ENCODE measurements at regions not wholly inside any gene's neighbourhood (a gene's known extent, or its start where the extent isn't known, plus 50 kb on each side); places are given as distances from the start of the nearest gene placed in this dataset.
"Not testable (repeated sequence)": the region's sequence is repeated elsewhere in the genome, so short reads cannot be mapped to it uniquely, and the experiment has no call there.

DNA sequence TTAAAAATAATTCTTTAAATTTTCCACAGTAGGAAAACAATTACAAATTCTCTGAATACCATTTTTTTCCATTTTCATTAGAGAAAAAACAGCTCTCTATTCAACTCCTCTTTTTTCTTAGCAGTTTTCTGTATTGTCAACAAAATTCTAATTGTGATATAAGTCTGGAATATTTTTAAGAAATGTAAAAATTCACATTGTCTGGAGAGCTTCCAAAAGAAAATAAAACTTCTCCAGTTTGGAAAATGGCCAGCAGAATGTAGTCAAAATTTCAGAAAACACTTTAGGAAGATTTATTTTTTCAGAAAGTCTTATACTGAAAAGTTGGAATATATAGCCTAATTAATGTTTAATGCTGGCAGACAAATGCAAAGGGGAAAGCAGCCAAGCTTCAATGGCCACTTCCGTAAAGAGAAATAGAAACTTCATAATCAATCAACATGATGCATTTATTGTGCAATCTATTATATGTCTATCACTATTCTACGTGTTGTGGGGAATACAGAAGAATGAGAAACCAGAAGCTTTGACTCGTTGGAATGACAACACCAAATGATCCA is 733.2 kb upstream of the PKDCC start:
- no peak for DNase-seq (ENCODE audit: low spot score)

DNA sequence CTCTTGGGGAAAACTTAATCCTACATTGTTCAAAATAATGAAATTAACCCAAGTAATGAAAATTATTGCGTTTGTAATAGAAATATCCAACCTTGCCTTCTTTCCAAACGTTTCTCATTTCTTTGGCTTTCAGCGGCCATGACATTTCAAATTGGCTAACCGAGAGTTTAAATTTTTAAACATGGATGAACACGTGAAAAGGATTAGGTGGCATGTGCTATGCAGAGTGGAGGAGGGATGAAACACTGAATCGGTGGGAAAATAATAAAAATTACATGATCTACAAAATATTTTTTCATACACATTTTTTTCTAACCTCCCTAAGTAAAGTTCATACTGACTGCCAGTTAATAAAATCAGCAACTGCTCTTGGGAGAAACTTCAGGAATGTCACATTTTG is 728.4 kb upstream of the PKDCC start:
- DNase-seq (ENCODE audit: low spot score) = no peak

DNA sequence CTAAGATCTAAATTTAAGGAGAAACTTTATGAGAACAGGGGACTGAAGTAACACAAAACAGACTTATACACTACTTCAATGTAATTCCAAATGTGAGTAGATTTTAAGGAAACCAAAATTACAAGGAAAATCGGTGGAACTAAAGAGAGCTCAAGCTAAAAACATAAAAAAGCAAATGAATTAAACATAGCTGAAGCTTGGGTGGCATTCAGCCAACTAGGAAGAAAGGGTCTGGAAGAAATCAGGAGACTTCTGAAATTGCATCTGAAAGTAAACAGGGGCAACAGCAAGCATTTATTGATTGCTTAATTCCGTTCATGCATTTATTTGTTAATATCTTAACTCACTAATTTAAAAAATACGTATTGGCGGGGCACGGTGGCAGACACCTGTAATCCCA is 727.3 kb upstream of the PKDCC start:
- DNase-seq (ENCODE audit: low spot score) = no peak

DNA sequence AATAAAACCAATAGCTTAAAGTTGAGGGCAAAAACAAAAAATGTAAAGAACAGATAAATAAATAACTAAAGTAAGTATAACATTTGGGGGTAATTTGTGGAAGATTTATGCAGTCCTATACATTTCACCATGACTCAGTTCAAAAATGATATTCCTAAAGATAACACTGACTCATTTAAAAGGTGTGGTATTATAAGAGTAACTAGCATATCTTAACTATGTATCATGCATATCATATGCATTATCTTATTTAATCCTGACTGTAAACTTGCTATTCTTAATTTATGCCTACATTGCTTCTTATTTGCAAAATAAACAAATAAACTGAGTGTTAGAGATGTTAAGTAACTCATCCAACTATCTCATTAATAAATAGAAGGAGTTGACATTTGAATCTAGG is 726.5 kb upstream of the PKDCC start:
- no peak for DNase-seq (ENCODE audit: low spot score)

DNA sequence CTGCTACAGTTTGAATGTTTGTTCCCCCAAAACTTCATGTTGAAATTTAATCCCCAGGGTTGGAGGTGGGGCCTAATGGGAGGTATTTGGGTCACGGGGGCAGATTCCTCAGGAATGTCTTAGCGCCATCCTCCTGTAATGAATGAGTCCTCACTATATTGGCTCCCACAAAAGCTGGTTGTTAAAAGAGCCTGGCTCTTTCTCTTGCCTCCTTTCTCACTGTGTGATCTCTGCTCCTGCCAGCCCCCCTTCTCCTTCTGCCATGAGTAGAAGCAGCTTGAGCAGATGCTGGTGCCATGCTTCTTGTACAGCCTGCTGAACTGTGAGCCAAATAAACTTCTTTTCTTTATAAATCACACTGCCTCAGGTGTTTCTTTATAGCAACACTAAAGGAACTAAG is 721.0 kb upstream of the PKDCC start:
- DNase-seq (ENCODE audit: low spot score) = no peak

DNA sequence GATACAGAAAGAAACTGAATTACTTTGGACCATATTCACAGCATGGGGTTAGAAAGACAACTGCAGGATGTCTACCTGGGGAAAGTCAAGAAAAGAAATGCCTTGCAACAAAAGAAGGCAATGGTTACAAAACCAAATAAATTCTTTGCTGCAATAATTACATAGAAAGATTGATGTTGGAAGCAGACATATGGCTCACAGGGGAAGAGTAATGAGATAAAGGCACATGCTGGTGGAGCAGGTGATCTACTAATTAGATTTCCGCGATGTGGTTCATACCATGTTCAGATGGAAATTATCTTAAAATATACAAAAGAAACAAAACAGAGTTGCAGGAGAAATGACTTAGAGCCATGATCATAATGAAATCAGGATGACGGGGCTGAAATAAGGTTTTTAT is 718.8 kb upstream of the PKDCC start:
- DNase-seq (ENCODE audit: low spot score) = no peak

DNA sequence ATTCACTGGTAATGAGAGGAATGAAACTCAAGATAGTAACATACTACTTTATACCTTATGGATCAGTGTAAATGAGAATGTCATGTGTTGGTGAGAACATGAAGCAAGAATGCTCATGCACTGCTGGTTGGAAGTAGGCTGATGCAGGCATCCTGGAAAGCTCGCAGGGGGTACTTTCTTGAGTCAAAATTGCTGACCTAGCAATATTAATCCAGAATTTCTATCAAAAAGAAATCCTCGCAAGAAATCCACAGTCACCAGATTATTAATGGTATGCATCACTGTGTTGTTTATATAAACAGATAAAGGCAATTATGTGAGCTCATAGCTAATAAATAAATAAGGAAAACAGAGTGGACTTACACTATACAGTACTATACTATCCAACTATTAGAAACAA is 713.7 kb upstream of the PKDCC start:
- no peak for DNase-seq (ENCODE audit: low spot score)

DNA sequence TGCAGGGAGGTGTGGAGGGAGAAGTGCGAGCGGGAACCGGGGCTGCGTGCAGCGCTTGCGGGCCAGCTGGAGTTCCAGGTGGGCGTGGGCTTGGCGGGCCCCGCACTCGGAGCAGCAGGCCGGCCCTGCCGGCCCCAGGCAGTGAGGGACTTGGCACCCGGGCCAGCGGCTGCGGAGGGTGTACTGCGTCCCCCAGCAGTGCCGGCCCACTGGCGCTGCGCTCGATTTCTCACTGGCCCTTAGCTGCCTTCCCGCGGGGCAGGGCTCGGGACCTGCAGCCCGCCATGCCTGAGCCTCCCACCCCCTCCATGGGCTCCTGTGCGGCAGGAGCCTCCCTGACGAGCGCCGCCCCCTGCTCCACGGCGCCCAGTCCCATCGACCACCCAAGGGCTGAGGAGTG is 712.2 kb upstream of the PKDCC start:
- DNase-seq (ENCODE audit: low spot score) = not testable (repeated sequence)

DNA sequence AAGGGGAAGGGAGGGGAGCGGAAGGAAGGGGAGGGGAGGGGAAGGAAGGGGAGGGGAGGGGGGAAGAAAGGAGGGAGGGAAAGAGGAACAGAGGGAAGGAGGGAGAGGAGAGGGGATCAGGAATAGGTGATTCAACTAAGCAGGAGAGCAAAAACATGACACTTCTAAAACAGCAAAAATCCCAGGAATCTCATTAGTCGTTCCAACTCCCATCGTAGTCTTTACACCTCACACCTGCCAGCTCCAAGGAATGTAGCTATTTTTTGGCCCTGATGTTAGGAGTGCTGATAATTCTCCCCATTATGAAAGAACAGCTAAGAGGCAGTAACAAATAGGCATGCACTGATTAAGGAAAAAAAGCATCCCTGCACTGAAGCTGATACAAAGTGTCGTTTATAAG is 709.9 kb upstream of the PKDCC start:
- DNase-seq (ENCODE audit: low spot score) = no peak

DNA sequence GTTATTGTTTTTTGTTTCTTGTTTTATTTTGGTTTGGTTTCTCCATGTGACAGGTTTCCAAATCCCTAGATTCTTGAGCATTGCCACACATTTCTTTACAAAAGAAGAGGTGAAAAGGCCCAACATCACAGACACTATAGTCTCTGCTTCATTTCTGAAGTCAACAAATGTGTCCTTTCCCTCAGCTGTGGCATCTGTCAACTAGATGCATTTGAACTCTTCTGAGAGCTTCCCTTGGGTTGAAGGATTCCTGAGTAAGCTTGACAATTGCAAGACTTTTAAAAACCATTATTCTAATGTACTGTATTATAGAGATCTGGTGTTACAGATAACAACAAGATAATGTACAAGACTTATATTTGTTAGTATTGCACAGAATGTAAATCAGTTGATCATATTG is 703.3 kb upstream of the PKDCC start:
- DNase-seq (ENCODE audit: low spot score) = no peak

DNA sequence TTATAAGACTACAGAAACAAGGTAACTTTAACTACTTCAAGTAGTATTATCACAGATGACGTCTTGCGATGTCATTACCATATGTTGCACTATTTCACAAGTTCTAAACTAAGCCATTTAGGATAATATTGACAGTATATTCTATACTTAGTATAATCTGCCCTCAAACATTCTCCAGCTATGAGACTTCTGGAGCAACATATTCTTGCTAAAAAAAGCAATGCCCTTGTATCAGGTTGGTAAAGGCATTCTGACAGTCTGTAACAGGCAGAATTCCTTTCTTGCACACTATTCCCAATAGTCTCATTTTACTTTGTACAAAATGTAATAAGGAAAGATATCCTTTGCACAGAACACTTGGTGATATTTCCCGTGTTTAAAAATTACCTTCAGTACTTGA is 694.8 kb upstream of the PKDCC start:
- DNase-seq (ENCODE audit: low spot score) = no peak

DNA sequence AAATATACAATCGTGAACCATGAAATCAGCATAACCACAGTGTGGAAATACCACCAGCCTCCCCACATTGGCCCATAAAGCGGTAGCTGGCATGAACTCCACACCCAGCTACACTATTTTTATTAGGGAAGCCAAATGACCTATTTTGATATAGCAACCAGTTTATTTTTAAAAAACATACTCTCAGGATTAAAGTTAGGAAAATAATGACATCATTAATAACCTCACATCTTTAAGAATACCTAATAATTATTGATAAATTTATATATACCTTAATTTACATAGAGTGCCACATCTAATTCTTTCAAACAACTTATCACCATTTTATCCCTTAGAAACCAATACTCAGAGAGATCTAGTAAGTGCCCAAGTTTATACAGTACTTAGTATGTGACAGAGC is 692.0 kb upstream of the PKDCC start:
- no peak for DNase-seq (ENCODE audit: low spot score)

DNA sequence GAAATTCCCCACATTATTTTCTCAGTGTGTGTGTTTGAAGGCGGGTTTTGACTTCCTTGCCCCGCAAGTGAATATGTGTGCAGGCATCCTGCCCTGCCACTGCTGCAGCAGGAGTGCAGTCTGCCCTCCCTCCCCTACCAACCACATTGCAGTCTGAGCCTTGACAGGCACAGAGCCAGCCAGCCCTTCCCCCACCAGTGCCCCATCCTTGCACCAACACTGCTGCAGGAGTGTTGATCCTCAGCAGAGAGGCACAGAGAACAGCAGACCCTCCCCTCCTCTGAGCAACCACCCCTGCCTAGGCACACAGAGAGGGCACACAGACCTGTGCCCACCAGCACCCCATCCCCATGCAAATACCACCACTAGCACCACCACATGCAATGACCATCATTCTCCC is 683.0 kb upstream of the PKDCC start:
- no peak for DNase-seq (ENCODE audit: low spot score)

DNA sequence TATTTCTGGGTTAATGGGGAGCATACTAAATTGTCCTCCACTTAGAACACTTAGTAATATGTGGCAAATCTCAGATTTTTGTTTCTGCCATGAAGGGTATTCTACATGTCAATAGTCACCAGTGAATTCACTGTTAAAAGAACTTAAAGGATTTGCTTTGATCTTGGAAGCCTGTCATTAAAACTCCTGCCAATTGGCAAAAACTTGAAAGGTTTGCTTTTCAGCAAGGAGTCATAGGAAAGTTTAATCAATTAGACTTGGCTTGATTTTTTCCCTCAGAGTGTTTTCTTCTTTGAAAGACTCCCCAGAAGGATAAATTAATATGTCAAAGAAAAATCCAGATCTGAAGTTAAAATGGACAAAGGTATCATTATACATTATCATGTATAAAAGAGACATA is 671.9 kb upstream of the PKDCC start:
- no peak for DNase-seq (ENCODE audit: low spot score)

DNA sequence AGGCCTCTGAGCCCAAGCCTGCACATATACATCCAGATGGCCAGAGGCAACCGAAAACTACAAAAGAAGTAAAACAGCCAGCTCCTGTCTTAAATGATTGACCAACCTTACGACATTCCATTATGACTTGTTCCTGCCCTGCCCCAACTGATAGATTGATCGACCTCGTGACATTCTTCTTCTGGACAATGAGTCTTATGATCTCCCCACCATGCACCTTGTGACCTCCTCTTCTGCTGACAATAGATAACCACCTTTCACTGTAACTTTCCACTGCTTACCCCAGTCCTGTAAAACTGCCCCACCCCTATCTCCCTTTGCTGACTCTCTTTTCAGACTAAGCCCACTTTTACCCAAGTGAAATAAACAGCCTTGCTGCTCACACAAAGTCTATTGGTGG is 670.0 kb upstream of the PKDCC start:
- DNase-seq (ENCODE audit: low spot score) = no peak

DNA sequence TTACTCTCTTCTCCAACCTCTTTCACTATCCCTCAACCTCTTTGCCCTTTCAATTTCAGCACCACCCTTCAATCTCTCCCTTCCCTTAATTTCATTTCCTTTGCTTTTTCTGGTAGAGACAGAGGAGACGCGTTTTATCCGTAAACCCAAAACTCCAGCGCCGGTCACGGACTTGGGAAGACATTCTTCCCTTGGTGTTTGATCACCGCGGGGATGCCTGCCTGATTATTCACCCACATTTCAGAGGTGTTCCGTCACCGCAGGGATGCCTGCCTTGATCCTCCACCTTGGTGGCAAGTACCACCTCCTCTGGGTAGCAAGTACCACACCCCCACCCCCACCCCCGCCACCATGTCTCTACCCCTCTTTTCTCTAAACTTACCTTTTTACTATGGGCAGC is 669.4 kb upstream of the PKDCC start:
- no peak for DNase-seq (ENCODE audit: low spot score)

DNA sequence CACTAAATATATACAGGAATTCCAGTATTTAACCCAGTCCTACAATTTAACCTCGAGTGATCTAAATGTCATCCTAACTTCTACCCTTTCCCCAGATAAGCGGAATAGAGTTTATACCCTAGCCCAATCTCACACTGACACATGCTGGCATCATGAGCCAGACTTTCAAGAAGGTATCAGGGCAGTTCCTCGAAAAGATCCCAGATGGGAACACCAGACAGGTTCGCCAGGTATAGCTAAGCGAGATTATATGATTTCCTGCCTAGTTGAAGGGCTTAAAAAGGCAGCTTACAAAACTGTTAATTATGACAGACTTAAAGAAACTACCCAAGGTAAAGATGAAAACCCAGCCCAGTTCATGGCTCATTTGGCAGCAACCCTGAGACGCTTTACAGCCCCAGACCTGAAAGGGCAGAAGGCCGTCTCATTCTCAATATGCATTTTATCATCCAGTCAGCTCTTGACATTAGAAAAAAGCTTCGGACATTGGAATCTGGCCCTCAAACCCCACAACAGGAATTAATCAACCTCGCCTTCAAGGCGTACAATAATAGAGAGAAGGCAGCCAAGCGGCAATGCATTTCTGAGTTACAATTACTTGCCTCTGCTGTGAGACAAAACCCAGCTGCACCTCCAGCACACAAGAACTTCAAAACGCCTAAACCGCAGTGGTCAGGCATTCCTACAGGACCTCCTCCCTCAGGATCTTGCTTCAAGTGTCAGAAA is 668.2 kb upstream of the PKDCC start:
- DNase-seq (ENCODE audit: low spot score) = no peak

DNA sequence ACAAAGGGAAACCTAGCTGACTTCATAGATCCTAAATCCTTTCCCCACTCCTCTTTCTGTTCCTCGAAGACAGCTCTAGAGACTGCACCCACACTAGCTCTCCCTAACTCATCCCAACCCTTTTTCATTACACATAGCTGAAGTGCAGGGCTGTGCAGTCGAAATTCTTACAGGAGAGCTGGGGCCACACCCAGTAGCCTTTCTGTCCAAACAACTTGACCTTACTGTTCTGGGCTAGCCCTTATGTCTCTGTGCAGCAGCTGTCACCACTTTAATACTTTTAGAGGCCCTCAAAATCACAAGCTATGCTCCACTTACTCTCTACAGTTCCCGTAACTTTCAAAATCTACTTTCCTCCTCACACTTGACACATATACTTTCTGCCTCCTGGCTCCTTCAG is 666.1 kb upstream of the PKDCC start:
- no peak for DNase-seq (ENCODE audit: low spot score)

DNA sequence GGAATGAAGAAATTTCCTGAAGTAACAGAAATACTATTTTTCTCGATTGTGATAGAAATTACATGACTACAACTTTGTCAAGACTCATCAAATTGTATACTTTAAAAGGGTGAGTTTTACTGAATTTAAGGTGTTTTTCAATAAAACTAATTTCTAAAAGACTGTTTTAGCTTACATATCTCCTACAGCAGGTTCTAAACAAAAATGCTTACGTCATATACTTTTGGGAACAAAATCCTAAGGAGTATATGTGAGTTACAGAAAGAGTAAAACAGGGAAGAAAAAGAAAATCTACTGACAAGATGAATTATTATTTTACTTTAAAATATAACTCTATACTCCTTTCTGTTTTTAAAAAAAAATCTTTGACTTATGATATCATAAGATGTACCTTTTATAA is 660.3 kb upstream of the PKDCC start:
- no peak for DNase-seq (ENCODE audit: low spot score)

DNA sequence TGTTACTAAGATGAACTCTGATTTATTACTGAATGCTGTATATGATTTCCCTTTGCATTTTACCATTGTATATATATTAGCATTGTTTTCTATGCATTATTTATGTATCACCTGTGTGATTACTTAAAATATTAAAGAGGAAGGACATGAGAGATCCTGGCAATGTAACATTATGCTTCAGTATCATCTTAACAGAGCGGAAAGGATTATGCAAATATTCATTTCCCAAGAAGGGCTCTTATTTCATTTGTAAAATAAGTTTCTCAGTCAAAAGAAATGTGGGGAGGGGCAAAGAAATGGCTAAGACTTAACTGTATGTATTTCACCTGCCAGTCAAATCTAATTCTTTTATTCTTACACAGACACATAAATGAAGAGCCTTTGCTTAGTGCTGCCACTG is 654.2 kb upstream of the PKDCC start:
- no peak for DNase-seq (ENCODE audit: low spot score)

DNA sequence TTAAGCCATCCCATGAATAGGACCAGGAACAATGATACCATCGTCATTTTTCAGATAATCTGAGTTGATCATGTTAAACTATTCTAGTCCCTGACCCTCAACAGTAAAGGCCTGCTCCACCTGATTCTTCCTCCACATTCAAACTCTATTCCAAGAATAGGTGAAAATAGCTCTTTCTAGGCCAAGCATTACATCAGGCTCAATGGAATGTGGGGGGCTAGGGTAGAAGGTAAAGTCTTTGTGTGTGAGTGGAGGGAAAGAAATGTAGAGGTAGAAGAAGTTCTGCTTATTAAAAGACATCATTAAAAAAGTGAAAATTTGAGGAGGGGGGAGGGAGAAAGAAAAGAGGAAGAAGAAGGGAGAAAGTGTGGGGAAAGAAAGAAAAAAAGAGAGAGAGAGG is 653.3 kb upstream of the PKDCC start:
- no peak for DNase-seq (ENCODE audit: low spot score)

DNA sequence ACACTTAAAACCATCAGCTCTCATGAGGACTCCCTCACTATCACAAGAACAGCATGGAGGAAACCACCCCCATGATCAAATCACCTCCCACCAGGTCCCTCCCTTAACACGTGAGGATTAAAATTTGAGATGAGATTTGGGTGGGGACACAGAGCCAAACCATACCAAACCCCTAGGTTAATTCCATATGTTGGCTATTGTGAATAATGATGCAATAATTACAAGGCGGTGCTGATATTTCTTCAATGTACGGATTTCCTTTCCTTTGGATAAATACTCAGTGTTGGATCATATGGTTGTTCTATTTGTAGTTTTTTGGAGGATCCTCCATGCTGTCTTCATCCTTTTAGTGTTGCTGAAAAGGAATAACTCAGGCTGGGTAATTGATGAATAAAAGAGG is 652.1 kb upstream of the PKDCC start:
- DNase-seq (ENCODE audit: low spot score) = no peak

DNA sequence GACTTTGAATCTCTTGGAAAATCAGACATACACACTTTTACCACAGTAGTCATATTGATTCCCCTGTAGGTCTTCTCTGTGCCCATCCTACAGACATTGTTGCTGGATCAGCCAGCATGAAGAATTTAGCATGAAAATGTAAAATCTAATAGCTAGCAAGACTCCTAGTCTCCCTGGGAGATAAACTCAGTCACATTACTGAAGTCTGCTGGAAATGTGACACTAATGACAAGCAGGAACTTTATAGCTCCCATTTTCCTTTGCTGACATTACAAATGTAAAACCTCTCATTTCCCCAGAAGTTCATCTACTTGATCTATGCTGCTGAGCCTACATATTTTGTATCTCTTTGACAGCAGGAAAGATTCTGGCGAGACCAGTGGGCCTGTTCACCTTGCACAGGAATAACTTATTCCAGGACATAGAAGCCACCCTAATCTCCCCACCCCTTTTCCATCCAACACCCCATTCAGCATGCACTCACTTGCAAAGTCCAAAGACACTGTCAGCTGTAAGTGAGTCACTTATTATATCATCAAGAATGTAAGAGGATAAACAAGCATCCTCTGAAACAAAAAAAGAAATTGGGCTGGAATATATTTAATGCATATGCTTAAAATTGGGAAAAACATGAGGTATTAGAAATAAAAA is 648.3 kb upstream of the PKDCC start:
- DNase-seq (ENCODE audit: low spot score) = no peak

DNA sequence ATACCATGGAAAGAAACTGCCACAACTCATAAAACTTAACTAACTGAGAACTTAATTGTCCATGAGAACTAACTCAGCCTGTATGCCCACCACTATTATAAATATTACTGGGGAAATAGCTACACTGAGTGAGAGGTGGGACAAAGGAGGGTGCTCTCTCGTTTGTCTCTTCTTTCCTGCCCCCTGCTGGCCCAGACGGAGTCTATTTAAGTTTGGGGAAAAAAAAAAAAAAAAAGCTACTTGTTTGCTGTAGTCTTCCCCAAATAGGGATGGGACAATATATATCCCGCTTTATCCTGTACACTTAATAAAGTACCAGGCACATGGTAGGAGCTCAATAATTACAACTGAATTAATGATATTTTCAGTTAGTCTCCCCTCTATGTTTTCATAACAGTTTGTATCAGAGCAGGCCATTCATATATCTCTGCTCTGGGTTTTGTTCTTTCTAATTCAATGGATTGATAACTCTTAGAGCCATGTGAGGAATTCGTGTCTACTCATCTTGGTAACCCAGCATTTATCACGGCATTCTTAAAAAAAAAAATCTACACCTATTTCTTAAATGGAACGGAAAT is 647.6 kb upstream of the PKDCC start:
- DNase-seq (ENCODE audit: low spot score) = no peak
